Mesodermal cell (in vitro differentiated cells): ENCODE measurements at regions not wholly inside any gene's neighbourhood (a gene's known extent, or its start where the extent isn't known, plus 50 kb on each side); places are given as distances from the start of the nearest gene placed in this dataset.

ENCODE experiments used
- H3K27ac ChIP-seq: 2 replicates; pipeline ENCODE4 v1.7.0; 2013; ENCODE audit warnings: mild to moderate bottlenecking, low read depth, low read length, moderate library complexity; ENCODE audit not compliant: severe bottlenecking
- H3K36me3 ChIP-seq: 2 replicates; pipeline ENCODE4 v1.7.1; 2013; ENCODE audit warnings: mild to moderate bottlenecking, low read length, moderate library complexity; ENCODE audit not compliant: control insufficient read depth, insufficient read depth
- H3K4me1 ChIP-seq: one replicate; pipeline ENCODE4 v1.7.1; 2013; ENCODE audit warnings: mild to moderate bottlenecking, low read length; ENCODE audit not compliant: insufficient read depth, control insufficient read depth, poor library complexity, severe bottlenecking
- H3K4me3 ChIP-seq: 2 replicates; pipeline ENCODE4 v1.7.0; 2013; ENCODE audit warnings: low read length, control low read depth, mild to moderate bottlenecking; ENCODE audit not compliant: insufficient read depth, poor library complexity, severe bottlenecking; ENCODE audit errors: extremely low read depth
- H3K9me3 ChIP-seq: 2 replicates; pipeline ENCODE4 v1.7.1; 2013; ENCODE audit warnings: mild to moderate bottlenecking, low read length, moderate library complexity; ENCODE audit not compliant: control insufficient read depth
- WGBS, 2 experiments: methylation state at CpG; one replicate each; pipeline ENCODE4 v1.1.5; 2013; ENCODE audit warnings: missing lambda C conversion rate in 2 of 2; ENCODE audit not compliant: insufficient coverage in 2 of 2; 5-methylcytosine and 5-hydroxymethylcytosine counted together

GRCh38 chr6:16854986-16855385 lies 93.7 kb upstream of the ATXN1 start:
- Histone ChIP-seq H3K4me1 (peaks cover 13% of the 10 kb centered on the region), H3K4me3 (no peak overlapping the region), H3K36me3 (no peaks in the 10 kb centered on the region), H3K27ac (no peak overlapping the region), H3K9me3 (no peaks in the 10 kb centered on the region)
- 56 to 100% methylated on average over 2 of the region's 2 CpGs for WGBS, 2 experiments

- 92 to 97% methylated on average over 5 to 6 of the region's 6 CpGs for WGBS, 2 experiments
- no peaks in the 10 kb centered on the region for H3K9me3 ChIP-seq
Measured at GRCh38 chr6:16852671-16853070, 91.4 kb upstream of the ATXN1 start.

GRCh38 chr6:16851758-16852157 lies 90.5 kb upstream of the ATXN1 start:
- 83 to 100% methylated on average over 1 of the region's 1 CpG for WGBS, 2 experiments
- Histone ChIP-seq H3K36me3 (no peaks in the 10 kb centered on the region), H3K4me3 (no peak overlapping the region)

More at GRCh38 chr6:16852671-16853070, 91.4 kb upstream of the ATXN1 start:
- no peak overlapping the region for H3K27ac ChIP-seq
- H3K4me1 ChIP-seq: peaks cover 27% of the 10 kb centered on the region
- H3K36me3 ChIP-seq: no peaks in the 10 kb centered on the region
- no peak overlapping the region for H3K4me3 ChIP-seq

GRCh38 chr6:16851044-16851540 lies 89.8 kb upstream of the ATXN1 start:
- Histone ChIP-seq H3K4me3 (no peak overlapping the region), H3K27ac (no peak overlapping the region), H3K36me3 (no peaks in the 10 kb centered on the region), H3K4me1 (peaks cover 33% of the 10 kb centered on the region), H3K9me3 (no peaks in the 10 kb centered on the region)
- WGBS, 2 experiments: 100% methylated on average over 2 to 3 of the region's 3 CpGs

More at GRCh38 chr6:16851758-16852157, 90.5 kb upstream of the ATXN1 start:
- Histone ChIP-seq H3K4me1 (peaks cover 31% of the 10 kb centered on the region), H3K27ac (no peak overlapping the region), H3K9me3 (no peaks in the 10 kb centered on the region)

GRCh38 chr6:16850681-16851026 lies 89.4 kb upstream of the ATXN1 start:
- WGBS, 2 experiments: 68 to 81% methylated on average over 4 of the region's 5 CpGs
- H3K36me3 ChIP-seq: no peaks in the 10 kb centered on the region
- peaks cover 33% of the 10 kb centered on the region for H3K4me1 ChIP-seq
- H3K9me3 ChIP-seq: no peaks in the 10 kb centered on the region
- no peak overlapping the region for H3K4me3 ChIP-seq
- H3K27ac ChIP-seq: no peak overlapping the region

GRCh38 chr6:16849988-16850680 lies 88.9 kb upstream of the ATXN1 start:
- 78 to 83% methylated on average over 5 of the region's 7 CpGs for WGBS, 2 experiments
- H3K4me3 ChIP-seq: no peak overlapping the region
- H3K27ac ChIP-seq: peak overlapping the region; percentile 83
- H3K36me3 ChIP-seq: no peaks in the 10 kb centered on the region
- H3K4me1 ChIP-seq: peaks cover 33% of the 10 kb centered on the region
- no peaks in the 10 kb centered on the region for H3K9me3 ChIP-seq

- Histone ChIP-seq H3K9me3 (no peaks in the 10 kb centered on the region), H3K36me3 (no peaks in the 10 kb centered on the region), H3K4me1 (peaks cover 33% of the 10 kb centered on the region), H3K4me3 (no peak overlapping the region), H3K27ac (peak overlapping the region; percentile 83)
- WGBS, 2 experiments: 90 to 92% methylated on average over 11 of the region's 11 CpGs
Measured at GRCh38 chr6:16849280-16849987, 88.2 kb upstream of the ATXN1 start.

GRCh38 chr6:16846399-16846778 lies 85.1 kb upstream of the ATXN1 start:
- no peaks in the 10 kb centered on the region for H3K9me3 ChIP-seq
- H3K4me1 ChIP-seq: peaks cover 34% of the 10 kb centered on the region
- no peak overlapping the region for H3K27ac ChIP-seq
- WGBS, 2 experiments: 100% methylated on average over 1 of the region's 2 CpGs; no CpG with 5 or more reads in 1 of the 2 experiments
- no peak overlapping the region for H3K4me3 ChIP-seq
- H3K36me3 ChIP-seq: no peaks in the 10 kb centered on the region

GRCh38 chr6:16844183-16844582 lies 82.9 kb upstream of the ATXN1 start:
- Histone ChIP-seq H3K27ac (no peak overlapping the region), H3K4me3 (no peak overlapping the region), H3K4me1 (peaks cover 34% of the 10 kb centered on the region), H3K9me3 (no peaks in the 10 kb centered on the region), H3K36me3 (no peaks in the 10 kb centered on the region)
- 80 to 82% methylated on average over 2 to 3 of the region's 5 CpGs for WGBS, 2 experiments

- 92% methylated on average over 2 of the region's 4 CpGs; no CpG with 5 or more reads in 1 of the 2 experiments for WGBS, 2 experiments
- Histone ChIP-seq H3K27ac (no peak overlapping the region), H3K9me3 (no peaks in the 10 kb centered on the region), H3K4me3 (no peak overlapping the region), H3K36me3 (no peaks in the 10 kb centered on the region), H3K4me1 (peaks cover 33% of the 10 kb centered on the region)
Measured at GRCh38 chr6:16842676-16843075, 81.4 kb upstream of the ATXN1 start.

- 95 to 98% methylated on average over 4 to 5 of the region's 7 CpGs for WGBS, 2 experiments
- H3K4me1 ChIP-seq: peaks cover 33% of the 10 kb centered on the region
- H3K27ac ChIP-seq: no peak overlapping the region
- H3K36me3 ChIP-seq: no peaks in the 10 kb centered on the region
- H3K4me3 ChIP-seq: no peak overlapping the region
- no peaks in the 10 kb centered on the region for H3K9me3 ChIP-seq
Measured at GRCh38 chr6:16841241-16841640, 80.0 kb upstream of the ATXN1 start.
